Neural progenitor cell (in vitro differentiated cells): ENCODE measurements at regions not wholly inside any gene's neighbourhood (a gene's known extent, or its start where the extent isn't known, plus 50 kb on each side); places are given as distances from the start of the nearest gene placed in this dataset.
A peak's percentile ranks its signal among the peaks of the same experiment; 100 is the strongest.

Source experiments
- DNase-seq: peaks from one replicate; pipeline ENCODE4 v3.0.0-alpha.2; 2016; ENCODE audit warnings: low spot score
- H2AFZ ChIP-seq: fragments of 200-600 bp; sonication (generic); replicated peaks from 2 replicates; pipeline ENCODE4 v1.6.1; 2016; ENCODE audit warnings: antibody characterized with exemption
- H3F3A ChIP-seq: fragments of 200-600 bp; sonication (generic); 2 replicates; pipeline ENCODE4 v1.6.1; 2016; ENCODE audit warnings: antibody characterized with exemption, low read depth
- H3K27ac ChIP-seq: fragments of 200-600 bp; sonication (generic); 2 replicates; pipeline ENCODE4 v1.5.1; 2016; ENCODE audit warnings: mild to moderate bottlenecking
- H3K27me3 ChIP-seq: fragments of 200-600 bp; sonication (generic); 2 replicates; pipeline ENCODE4 v1.6.1; 2016; ENCODE audit warnings: mild to moderate bottlenecking, moderate library complexity
- H3K36me3 ChIP-seq: fragments of 200-600 bp; sonication (generic); 2 replicates; pipeline ENCODE4 v1.5.1; 2016
- H3K4me1 ChIP-seq: fragments of 200-600 bp; sonication (generic); 2 replicates; pipeline ENCODE4 v1.6.1; 2016; ENCODE audit warnings: mixed run types
- H3K4me2 ChIP-seq: fragments of 200-600 bp; sonication (generic); 2 replicates; pipeline ENCODE4 v1.6.1; 2016
- H3K4me3 ChIP-seq: fragments of 200-600 bp; sonication (generic); 2 replicates; pipeline ENCODE4 v1.5.1; 2016
- H3K79me2 ChIP-seq: fragments of 200-600 bp; sonication (generic); 2 replicates; pipeline ENCODE4 v1.6.1; 2016; ENCODE audit warnings: low read depth
- H3K9ac ChIP-seq: fragments of 200-600 bp; sonication (generic); 2 replicates; pipeline ENCODE4 v1.6.1; 2016
- H3K9me3 ChIP-seq: fragments of 200-600 bp; sonication (generic); 2 replicates; pipeline ENCODE4 v1.5.1; 2016; ENCODE audit warnings: low read depth
- H4K20me1 ChIP-seq: fragments of 200-600 bp; sonication (generic); 2 replicates; pipeline ENCODE4 v1.6.1; 2016; ENCODE audit warnings: low read depth
- H3K27ac Mint-ChIP-seq: 3 replicates; pipeline ENCODE4 v1.8.0; 2021; ENCODE audit warnings: mixed read lengths
- H3K27me3 Mint-ChIP-seq: 2 replicates; pipeline ENCODE4 v1.8.0; 2022; ENCODE audit warnings: low read depth, mild to moderate bottlenecking, inconsistent platforms, moderate library complexity, mixed read lengths; ENCODE audit not compliant: insufficient read depth
- H3K36me3 Mint-ChIP-seq: 3 replicates; pipeline ENCODE4 v1.8.0; 2021; ENCODE audit warnings: mixed read lengths
- H3K4me1 Mint-ChIP-seq: 3 replicates; pipeline ENCODE4 v1.8.0; 2021; ENCODE audit warnings: mixed read lengths
- H3K4me3 Mint-ChIP-seq: 3 replicates; pipeline ENCODE4 v1.8.0; 2021; ENCODE audit warnings: mild to moderate bottlenecking, moderate library complexity, mixed read lengths
- H3K9me3 Mint-ChIP-seq: 3 replicates; pipeline ENCODE4 v1.8.0; 2020; ENCODE audit warnings: mixed read lengths
- CTCF ChIP-seq: fragments of 200-600 bp; sonication (generic); IDR thresholded peaks from 2 replicates; pipeline ENCODE4 v1.5.1; 2017; ENCODE audit warnings: antibody characterized with exemption, mild to moderate bottlenecking
- EZH2 ChIP-seq: fragments of 200-600 bp; sonication (generic); IDR thresholded peaks from 2 replicates; pipeline ENCODE4 v1.6.1; 2017; ENCODE audit warnings: antibody characterized with exemption, mild to moderate bottlenecking, moderate library complexity
- EZH2phosphoT487 ChIP-seq: fragments of 200-600 bp; sonication (generic); IDR thresholded peaks from 2 replicates; pipeline ENCODE4 v1.6.1; 2017; ENCODE audit warnings: antibody characterized with exemption

GRCh38 chr1:243921111-243921510 is 71.1 kb upstream of the AKT3 start:
- Histone ChIP-seq H3F3A (peaks cover 37% of the 10 kb centered on the region), H3K4me2 (no peak overlapping the region), H3K4me1 (peaks cover 54% of the 10 kb centered on the region), H3K9ac (no peak overlapping the region), H4K20me1 (no peaks in the 10 kb centered on the region), H2AFZ (no peak overlapping the region), H3K36me3 (no peaks in the 10 kb centered on the region), H3K9me3 (no peaks in the 10 kb centered on the region), H3K27ac (no peak overlapping the region), H3K27me3 (peaks cover 18% of the 10 kb centered on the region), H3K4me3 (no peak overlapping the region), H3K79me2 (no peaks in the 10 kb centered on the region)
- TF ChIP-seq CTCF (no peak), EZH2 (no peak)
- no peak overlapping the region for H3K4me3 Mint-ChIP-seq
- H3K36me3 Mint-ChIP-seq = no peaks in the 10 kb centered on the region
- H3K9me3 Mint-ChIP-seq = peaks cover 2% of the 10 kb centered on the region
- peaks cover 46% of the 10 kb centered on the region for H3K4me1 Mint-ChIP-seq
- DNase-seq = no peak
- no peak overlapping the region for H3K27ac Mint-ChIP-seq
- peaks cover 2% of the 10 kb centered on the region for H3K27me3 Mint-ChIP-seq

- Histone ChIP-seq H3K9ac (no peak overlapping the region), H3K36me3 (no peaks in the 10 kb centered on the region), H3K9me3 (no peaks in the 10 kb centered on the region), H3K4me1 (peaks cover 34% of the 10 kb centered on the region), H3K79me2 (no peaks in the 10 kb centered on the region), H3F3A (peaks cover 24% of the 10 kb centered on the region), H4K20me1 (no peaks in the 10 kb centered on the region), H3K4me3 (peak overlapping the region; percentile 45), H3K4me2 (peak overlapping the region; percentile 78), H3K27ac (peak overlapping the region; percentile 94), H2AFZ (peak overlapping the region; percentile 52), H3K27me3 (peaks cover 22% of the 10 kb centered on the region)
- Mint-ChIP-seq H3K36me3 (no peaks in the 10 kb centered on the region), H3K4me3 (peak overlapping the region; percentile 86), H3K27ac (peak overlapping the region; percentile 78), H3K4me1 (peaks cover 27% of the 10 kb centered on the region), H3K9me3 (peaks cover 2% of the 10 kb centered on the region), H3K27me3 (peaks cover 2% of the 10 kb centered on the region)
- TF ChIP-seq EZH2phosphoT487 (no peak), EZH2 (no peak), CTCF (no peak)
- peak; percentile 19 for DNase-seq
These were observed 68.0 kb upstream of the AKT3 start for GRCh38 chr1:243917863-243918565.

GRCh38 chr1:243917177-243917862 is 67.3 kb upstream of the AKT3 start:
- Histone ChIP-seq H3K4me3 (peak overlapping the region; percentile 45), H3K9ac (no peak overlapping the region), H3K9me3 (no peaks in the 10 kb centered on the region), H3K4me2 (peak overlapping the region; percentile 78), H3K27me3 (peaks cover 22% of the 10 kb centered on the region), H2AFZ (peak overlapping the region; percentile 52), H3K4me1 (peaks cover 34% of the 10 kb centered on the region), H3K79me2 (no peaks in the 10 kb centered on the region), H3K36me3 (no peaks in the 10 kb centered on the region), H3K27ac (peak overlapping the region; percentile 94), H3F3A (peaks cover 24% of the 10 kb centered on the region), H4K20me1 (no peaks in the 10 kb centered on the region)
- Mint-ChIP-seq H3K9me3 (no peaks in the 10 kb centered on the region), H3K27me3 (peaks cover 2% of the 10 kb centered on the region), H3K4me3 (peak overlapping the region; percentile 86), H3K4me1 (peaks cover 27% of the 10 kb centered on the region), H3K27ac (peak overlapping the region; percentile 78), H3K36me3 (no peaks in the 10 kb centered on the region)
- TF ChIP-seq CTCF (peak; percentile 27), EZH2phosphoT487 (no peak), EZH2 (peak; percentile 52)
- DNase-seq = peak; percentile 95
